ENCODE measurements at regions not wholly inside any gene's neighbourhood (a gene's known extent, or its start where the extent isn't known, plus 50 kb on each side); places are given as distances from the start of the nearest gene placed in this dataset.
"Not testable (repeated sequence)": the region's sequence is repeated elsewhere in the genome, so short reads cannot be mapped to it uniquely, and the experiment has no call there.

- DNase-seq (ENCODE audit: low spot score), result not testable (repeated sequence)
Observed at GRCh38 chr1:91207691-91208090, 185.9 kb upstream of the ZNF644 start.

- not testable (repeated sequence) for DNase-seq (ENCODE audit: low spot score)
Observed at GRCh38 chr1:91204150-91204549, 182.3 kb upstream of the ZNF644 start.

GRCh38 chr1:91201694-91202093 lies 179.9 kb upstream of the ZNF644 start:
- DNase-seq (ENCODE audit: low spot score), result no peak

GRCh38 chr1:91201176-91201575 lies 179.3 kb upstream of the ZNF644 start:
- DNase-seq (ENCODE audit: low spot score), result no peak

DNA sequence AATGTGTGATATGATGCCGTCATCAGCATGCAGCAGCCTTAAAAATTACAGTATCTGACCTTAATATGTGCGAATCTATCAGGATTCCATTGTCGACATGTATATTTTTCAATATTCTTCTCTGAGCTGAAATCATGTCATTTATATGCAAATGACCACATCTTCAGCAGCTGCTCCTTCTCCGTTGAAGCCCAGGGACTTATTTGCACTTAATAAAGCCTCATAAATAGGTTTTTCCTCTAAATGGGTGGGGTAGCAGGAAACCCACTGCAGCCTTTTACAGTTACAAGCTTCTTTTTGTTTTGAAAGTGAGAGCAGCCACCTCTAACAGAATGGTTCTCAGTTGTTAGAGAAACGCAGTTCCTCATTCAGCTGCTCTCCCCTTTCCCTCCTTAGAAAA lies 178.8 kb upstream of the ZNF644 start:
- no peak for DNase-seq (ENCODE audit: low spot score)

GRCh38 chr1:91199988-91200387 lies 178.2 kb upstream of the ZNF644 start:
- DNase-seq (ENCODE audit: low spot score), result no peak

DNA sequence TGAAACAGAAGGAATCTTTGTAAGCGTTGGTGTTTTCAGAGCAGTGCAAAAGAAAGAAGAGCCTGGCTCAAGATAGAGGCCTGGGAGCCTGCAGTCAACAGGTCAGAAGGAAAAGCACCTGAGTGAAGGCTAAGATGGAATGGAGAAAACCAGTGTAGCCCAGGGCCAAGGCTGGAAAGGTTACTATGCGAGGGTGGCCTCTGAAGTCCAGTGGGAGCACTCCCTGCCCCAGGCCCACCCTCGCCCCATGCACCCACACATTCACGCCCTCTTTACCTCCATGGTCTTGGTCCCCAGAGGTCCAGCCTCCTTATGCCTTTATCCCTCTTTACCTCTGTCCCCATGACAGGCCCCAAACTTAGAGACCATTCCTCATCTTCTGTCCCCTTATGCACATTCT lies 169.2 kb upstream of the ZNF644 start:
- no peak for DNase-seq (ENCODE audit: low spot score)

DNA sequence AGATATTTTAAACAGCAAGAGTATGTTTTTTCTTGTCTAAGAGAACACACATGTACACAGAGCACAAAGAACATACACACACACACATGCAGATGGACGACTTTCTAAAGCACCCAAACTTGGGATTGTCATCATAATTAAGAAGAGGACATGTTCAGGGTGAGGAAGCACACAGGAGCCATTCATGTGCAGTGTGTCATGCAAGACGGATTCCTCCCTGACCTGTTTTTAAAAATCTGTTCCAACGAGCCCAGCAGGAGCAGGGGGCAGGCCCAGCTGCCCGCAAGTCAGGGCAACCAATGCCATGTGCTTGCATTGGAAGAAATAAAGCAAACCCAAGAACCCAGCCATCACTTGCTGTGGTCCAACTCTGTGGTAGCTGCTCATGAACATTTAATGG lies 167.3 kb upstream of the ZNF644 start:
- DNase-seq (ENCODE audit: low spot score), result no peak

- not testable (repeated sequence) for DNase-seq (ENCODE audit: low spot score)
Observed at GRCh38 chr1:91182807-91183206, 161.0 kb upstream of the ZNF644 start.

DNA sequence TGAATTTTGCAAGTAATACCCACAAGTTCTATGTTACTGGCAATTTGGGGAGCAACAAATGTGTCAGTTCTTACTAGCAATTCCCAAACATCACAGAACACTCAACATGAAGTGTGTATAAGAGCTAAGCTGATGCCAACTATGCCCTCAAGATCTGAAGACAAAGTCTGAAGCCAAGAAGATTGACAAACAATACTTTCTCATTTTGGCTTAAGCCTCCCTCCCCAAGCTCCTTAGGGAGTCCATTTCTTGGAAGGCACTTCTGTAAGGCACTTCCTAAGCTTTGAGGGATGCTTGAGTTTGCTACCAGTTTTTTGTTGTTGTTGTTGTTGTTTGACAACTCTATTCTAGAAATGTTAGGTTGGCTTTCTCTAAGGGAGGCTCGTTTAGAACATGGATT lies 154.4 kb upstream of the ZNF644 start:
- DNase-seq (ENCODE audit: low spot score), result no peak

DNA sequence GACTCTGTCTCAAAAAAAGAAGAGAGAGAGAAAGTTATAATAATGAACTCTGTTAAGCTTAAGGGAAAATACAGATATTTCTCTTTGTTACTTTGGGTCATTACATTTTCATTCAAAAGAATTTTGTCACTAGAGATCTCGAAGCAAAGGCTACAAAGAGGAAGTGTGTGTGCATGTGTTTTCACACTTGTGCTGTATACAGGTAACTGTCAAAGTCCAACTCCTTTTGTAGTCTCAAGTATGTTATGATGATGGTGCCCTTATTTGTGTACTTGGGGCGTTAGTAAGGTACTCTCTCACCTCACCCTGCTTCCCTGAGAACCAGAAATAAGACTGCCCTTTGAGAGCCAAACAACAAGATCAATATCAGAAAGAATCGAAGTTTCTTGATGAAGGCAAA lies 152.9 kb upstream of the ZNF644 start:
- no peak for DNase-seq (ENCODE audit: low spot score)

DNA sequence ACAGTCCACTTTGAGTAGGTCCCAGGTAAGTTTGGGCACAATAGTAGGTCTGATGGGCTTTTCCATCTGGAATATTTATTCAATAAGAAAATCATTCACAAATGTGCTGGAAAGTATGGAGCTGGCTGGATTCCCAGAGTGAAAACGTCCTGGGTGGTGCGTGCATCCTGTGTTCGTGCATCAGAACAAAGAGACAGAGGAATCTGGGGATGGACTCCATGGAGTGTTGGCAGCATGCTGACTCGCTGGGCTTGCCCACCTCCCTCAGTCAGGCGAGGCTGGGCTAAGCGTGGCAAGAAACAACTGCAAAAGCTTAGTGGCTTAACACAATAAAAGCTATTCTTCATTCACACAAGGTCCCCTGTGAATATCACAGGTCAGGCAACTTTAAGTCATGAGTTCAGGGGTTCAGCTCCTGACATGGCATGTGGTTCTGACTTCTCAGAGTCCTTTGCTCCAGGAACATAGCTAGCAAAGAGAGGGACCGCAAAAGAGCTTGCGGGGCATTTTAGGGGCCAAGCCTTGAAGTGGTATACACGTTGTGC lies 151.6 kb upstream of the ZNF644 start:
- no peak for DNase-seq (ENCODE audit: low spot score)

DNA sequence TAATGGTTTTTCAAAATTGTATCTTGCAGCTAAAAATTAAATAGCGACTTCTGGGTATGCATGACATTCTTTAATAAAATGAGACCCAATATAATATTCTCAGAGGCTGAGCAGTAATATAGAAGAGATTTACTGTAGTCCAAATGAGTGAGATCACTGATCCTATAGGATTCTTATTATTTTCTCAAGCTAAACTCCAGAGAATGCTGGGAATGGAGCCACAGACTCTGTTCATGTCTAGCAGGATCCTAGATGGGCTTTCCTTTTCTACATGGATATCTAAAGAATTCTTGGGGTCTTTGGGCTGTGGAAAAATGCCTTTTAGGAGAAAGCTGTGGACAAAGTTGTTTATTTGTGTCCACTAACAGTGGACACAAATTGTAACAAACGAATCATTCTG lies 150.7 kb upstream of the ZNF644 start:
- no peak for DNase-seq (ENCODE audit: low spot score)

DNA sequence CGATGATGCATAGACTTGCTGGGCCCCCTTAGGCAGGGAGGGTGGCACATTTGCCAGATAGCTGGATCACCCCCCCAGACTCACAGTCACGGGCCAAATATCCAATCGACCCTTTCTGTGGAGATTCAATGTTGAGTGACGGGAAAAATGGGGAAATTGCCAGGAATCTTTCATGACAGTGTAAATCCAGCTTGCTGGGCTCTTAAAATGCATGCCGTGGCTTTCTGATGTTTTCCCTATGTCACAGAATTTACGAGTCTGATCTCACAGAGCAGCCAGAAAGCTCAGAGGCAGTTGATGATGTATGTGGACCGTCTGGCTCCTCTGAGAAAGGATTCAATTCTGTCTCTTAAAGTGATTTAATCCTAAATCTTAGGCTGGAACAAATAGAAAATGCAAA lies 150.1 kb upstream of the ZNF644 start:
- DNase-seq (ENCODE audit: low spot score), result no peak

DNA sequence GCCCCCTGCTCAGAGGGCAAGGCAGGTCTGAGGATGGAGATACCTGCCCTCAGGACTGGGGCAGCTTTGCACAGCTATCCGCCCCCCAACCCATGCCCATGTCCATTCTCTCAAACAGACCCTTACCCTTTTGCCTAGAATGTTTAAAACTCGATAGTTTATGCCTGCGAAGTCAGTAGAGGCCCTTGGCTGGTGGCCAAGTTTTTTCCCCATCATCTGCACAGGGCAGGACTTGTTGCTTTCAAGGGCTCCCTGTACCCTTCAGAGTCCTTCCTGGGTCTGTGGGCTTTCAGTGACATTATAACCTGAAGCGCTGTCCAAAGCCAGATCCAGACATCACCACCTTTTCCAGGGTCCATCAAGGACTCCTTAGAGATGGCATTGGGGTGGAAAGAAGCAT lies 148.7 kb upstream of the ZNF644 start:
- no peak for DNase-seq (ENCODE audit: low spot score)

- DNase-seq (ENCODE audit: low spot score), result peak; percentile 22
Observed at GRCh38 chr1:91166106-91166712, 144.4 kb upstream of the ZNF644 start.

- peak; percentile 65 for DNase-seq (ENCODE audit: low spot score)
Observed at GRCh38 chr1:91165033-91165654, 143.3 kb upstream of the ZNF644 start.

DNA sequence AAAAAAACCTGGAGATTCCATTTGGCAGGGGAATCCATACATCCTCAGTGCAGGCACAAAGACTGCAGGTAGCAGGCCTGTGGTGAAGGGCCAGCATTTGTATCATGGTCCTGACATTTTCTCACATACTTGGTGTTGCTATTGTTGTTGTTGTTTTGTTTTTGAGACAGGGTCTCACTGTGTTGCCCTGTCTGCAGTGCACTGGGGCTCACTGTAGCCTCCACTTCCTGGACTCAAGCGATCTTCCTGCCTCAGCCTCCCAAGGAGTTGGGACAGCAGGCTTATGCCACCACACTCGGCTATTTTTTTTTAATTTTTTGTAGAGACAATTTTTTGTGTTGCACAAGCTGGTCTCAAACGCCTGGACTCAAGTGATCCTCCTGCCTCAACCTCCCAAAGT lies 140.8 kb upstream of the ZNF644 start:
- no peak for DNase-seq (ENCODE audit: low spot score)

DNA sequence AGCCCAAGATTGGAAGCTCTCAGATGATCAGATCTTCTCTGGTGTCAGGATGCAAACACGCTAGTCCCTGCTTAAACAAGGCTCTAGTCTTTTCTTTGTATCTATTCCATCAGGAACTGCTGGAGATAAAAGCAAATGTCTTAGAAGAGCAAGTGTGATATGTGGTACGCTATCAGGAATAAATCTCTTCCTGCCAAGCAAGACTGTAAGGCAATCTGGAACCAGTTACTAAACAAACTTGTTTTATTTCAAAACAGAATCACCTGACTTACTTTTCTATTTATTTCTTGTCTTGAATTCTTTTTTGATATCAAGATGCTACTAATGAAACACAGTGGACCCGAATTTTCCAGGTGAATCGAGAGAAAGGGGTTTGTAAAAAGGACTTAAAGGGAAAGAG lies 139.9 kb upstream of the ZNF644 start:
- DNase-seq (ENCODE audit: low spot score), result no peak

- no peak for DNase-seq (ENCODE audit: low spot score)
Observed at GRCh38 chr1:91161166-91161565, 139.3 kb upstream of the ZNF644 start.

- DNase-seq (ENCODE audit: low spot score), result no peak
Observed at GRCh38 chr1:91160363-91161075, 138.7 kb upstream of the ZNF644 start.

DNA sequence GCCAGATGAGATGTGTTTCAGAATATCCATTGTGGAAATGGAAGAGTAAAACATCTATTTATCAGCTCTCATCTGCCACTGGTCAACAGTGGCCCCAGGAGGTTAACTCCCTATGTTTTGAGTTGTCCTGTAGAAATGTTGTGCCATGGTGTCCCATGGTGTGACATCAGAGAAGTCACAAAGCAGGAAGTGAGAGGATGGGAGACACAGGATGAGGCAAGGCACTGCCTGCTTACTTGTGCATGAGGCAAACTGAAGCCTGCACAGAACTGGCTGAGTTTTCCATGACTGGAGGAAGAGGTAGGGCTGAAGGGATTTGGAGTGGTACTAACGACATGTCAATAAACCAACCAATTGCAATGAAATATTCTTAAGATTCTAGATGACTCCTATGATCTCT lies 131.5 kb upstream of the ZNF644 start:
- no peak for DNase-seq (ENCODE audit: low spot score)

DNA sequence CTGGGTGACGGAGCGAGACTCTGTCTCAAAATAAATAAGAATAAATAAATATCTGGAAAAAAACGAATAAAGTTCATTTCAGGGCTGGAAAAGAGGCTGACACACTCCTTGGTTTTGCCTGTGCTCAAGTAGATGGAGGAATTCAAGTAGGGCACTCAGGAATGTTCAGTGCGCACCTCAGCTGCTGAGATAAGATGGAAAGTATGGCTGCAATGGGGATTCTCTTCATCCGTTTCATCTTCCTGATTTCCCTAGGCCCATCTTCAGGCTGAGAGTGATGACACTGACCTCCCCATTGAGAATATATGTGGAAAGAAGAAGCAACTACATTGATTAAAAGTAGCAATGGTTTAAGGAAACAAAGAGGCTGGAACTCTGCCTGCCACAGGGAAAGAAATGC lies 130.5 kb upstream of the ZNF644 start:
- DNase-seq (ENCODE audit: low spot score), result no peak
